ENCODE measurements at regions not wholly inside any gene's neighbourhood (a gene's known extent, or its start where the extent isn't known, plus 50 kb on each side); places are given as distances from the start of the nearest gene placed in this dataset.
"Not testable (repeated sequence)": the region's sequence is repeated elsewhere in the genome, so short reads cannot be mapped to it uniquely, and the experiment has no call there.

DNA sequence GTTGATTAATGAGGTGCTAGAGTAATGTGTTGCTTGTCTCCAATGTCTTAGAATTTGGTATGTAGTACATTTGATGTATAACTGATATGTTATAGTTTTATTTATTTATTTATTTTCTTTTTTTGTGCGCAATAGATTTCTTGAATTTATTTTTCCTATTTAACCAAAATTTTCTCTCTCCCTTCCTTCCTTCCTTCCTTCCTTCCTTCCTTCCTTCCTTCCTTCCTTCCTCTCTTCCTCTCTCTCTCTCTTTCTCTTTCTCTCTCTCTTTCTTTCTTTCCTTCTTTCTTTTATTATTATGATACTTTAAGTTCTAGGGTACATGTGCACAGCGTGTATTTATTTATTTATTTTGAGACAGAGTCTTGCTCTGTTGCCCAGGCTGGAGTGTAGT is 256.2 kb upstream of the TBL1XR1 start:
- ChIA-PET CTCF (no interaction called here), POLR2A (no interaction called here)
- no peak for ATAC-seq (ENCODE audit: poor library complexity)
- no peak overlapping the region for H3K4me3 ChIP-seq (ENCODE audit: low read length)
- DNase-seq, result no peak
- intact Hi-C loops (cut with DNase I, micrococcal nuclease), result no loop called here
- H3K36me3 ChIP-seq (ENCODE audit: insufficient read depth, low read length), result no peaks in the 10 kb centered on the region
- H3K9me3 ChIP-seq (ENCODE audit: control insufficient read depth in 1 of 2, insufficient read depth in 1 of 2, low read length in 2 of 2), result peaks cover 0 to 3% of the 10 kb centered on the region in 2 experiments
- no peak overlapping the region for H3K27ac Mint-ChIP-seq
- no peak overlapping the region for H3K4me3 Mint-ChIP-seq
- H3K9me3 Mint-ChIP-seq, result no peaks in the 10 kb centered on the region
- no peaks in the 10 kb centered on the region for H3K27me3 ChIP-seq (ENCODE audit: control insufficient read depth in 1 of 2, insufficient read depth in 2 of 2, low read length in 2 of 2)
- H3K36me3 Mint-ChIP-seq (ENCODE audit: low read depth), result no peaks in the 10 kb centered on the region
- no peak overlapping the region for H3K27ac ChIP-seq (ENCODE audit: low read depth in 1 of 2, low read length in 2 of 2)
- H3K4me1 Mint-ChIP-seq (ENCODE audit: low read depth), result peaks cover 12% of the 10 kb centered on the region
- H3K27me3 Mint-ChIP-seq, result no peaks in the 10 kb centered on the region
- peaks cover 13% of the 10 kb centered on the region for H3K4me1 ChIP-seq (ENCODE audit: insufficient read depth, low read length)
- TF ChIP-seq, protein P1, sequence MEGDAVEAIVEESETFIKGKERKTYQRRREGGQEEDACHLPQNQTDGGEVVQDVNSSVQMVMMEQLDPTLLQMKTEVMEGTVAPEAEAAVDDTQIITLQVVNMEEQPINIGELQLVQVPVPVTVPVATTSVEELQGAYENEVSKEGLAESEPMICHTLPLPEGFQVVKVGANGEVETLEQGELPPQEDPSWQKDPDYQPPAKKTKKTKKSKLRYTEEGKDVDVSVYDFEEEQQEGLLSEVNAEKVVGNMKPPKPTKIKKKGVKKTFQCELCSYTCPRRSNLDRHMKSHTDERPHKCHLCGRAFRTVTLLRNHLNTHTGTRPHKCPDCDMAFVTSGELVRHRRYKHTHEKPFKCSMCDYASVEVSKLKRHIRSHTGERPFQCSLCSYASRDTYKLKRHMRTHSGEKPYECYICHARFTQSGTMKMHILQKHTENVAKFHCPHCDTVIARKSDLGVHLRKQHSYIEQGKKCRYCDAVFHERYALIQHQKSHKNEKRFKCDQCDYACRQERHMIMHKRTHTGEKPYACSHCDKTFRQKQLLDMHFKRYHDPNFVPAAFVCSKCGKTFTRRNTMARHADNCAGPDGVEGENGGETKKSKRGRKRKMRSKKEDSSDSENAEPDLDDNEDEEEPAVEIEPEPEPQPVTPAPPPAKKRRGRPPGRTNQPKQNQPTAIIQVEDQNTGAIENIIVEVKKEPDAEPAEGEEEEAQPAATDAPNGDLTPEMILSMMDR (IDR thresholded peaks at IDR 0.05), result no peak

DNA sequence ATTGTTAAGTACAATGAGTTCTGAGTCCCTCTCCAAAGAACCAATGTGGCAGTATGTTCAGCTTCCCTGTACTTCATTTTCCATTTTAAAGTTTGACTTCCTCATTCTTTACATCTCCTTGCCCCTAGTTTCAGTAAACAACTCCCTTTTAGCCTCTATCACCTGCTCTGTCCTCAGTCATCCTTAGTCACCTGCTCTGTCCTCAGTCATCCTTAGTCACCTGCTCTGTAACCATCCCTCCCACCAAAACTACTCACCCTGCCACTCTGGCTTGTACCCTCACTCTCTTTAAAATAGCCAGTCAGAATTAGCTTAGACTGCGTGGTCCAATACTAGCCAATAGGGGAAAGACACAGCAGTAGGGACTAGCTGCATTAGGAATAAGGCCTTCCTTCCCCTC is 259.9 kb upstream of the TBL1XR1 start:
- H3K36me3 ChIP-seq (ENCODE audit: insufficient read depth, low read length); H3K27me3 Mint-ChIP-seq; intact Hi-C loops (cut with DNase I, micrococcal nuclease); POLR2A ChIA-PET; CTCF ChIA-PET; H3K4me1 ChIP-seq (ENCODE audit: insufficient read depth, low read length); H3K9me3 Mint-ChIP-seq; ATAC-seq (ENCODE audit: poor library complexity); H3K9me3 ChIP-seq (ENCODE audit: control insufficient read depth in 1 of 2, insufficient read depth in 1 of 2, low read length in 2 of 2); H3K4me1 Mint-ChIP-seq (ENCODE audit: low read depth); H3K27ac Mint-ChIP-seq; H3K36me3 Mint-ChIP-seq (ENCODE audit: low read depth); H3K4me3 Mint-ChIP-seq; H3K27ac ChIP-seq (ENCODE audit: low read depth in 1 of 2, low read length in 2 of 2); DNase-seq; H3K27me3 ChIP-seq (ENCODE audit: control insufficient read depth in 1 of 2, insufficient read depth in 2 of 2, low read length in 2 of 2); H3K4me3 ChIP-seq (ENCODE audit: low read length): not testable (repeated sequence)

DNA sequence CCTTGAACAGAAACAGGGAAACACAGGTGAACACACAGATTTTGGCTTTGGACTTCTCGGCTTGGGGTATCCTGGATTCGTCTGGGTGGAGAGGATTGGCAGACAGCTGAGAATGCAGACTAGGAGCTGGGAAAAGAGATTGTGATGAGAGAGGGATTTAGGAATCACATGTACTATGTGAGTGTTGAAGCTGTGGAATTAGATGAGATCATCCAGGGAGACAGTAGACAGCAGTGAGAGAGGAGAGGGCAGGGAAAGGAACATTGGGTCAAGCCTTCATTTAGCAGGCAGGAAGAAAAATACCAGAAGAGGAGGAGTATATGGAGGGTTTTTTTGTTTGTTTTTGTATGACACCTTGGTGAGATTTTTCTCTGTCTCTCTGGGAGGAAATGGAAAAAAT is 262.1 kb upstream of the TBL1XR1 start:
- no peaks in the 10 kb centered on the region for H3K4me1 ChIP-seq (ENCODE audit: insufficient read depth, low read length)
- H3K27ac Mint-ChIP-seq, result no peak overlapping the region
- no peak overlapping the region for H3K4me3 ChIP-seq (ENCODE audit: low read length)
- DNase-seq (no peak), ATAC-seq (ENCODE audit: poor library complexity) (no peak)
- peaks cover 8% of the 10 kb centered on the region for H3K4me1 Mint-ChIP-seq (ENCODE audit: low read depth)
- H3K4me3 Mint-ChIP-seq, result no peak overlapping the region
- POLR2A ChIA-PET, result no interaction called here
- H3K9me3 ChIP-seq (ENCODE audit: control insufficient read depth in 1 of 2, insufficient read depth in 1 of 2, low read length in 2 of 2), result no peaks in the 10 kb centered on the region
- H3K27me3 Mint-ChIP-seq, result no peaks in the 10 kb centered on the region
- TF ChIP-seq, protein P1 (IDR thresholded peaks at IDR 0.05), result no peak
- CTCF ChIA-PET, result no interaction called here
- H3K27ac ChIP-seq (ENCODE audit: low read depth in 1 of 2, low read length in 2 of 2), result no peak overlapping the region
- intact Hi-C loops (cut with DNase I, micrococcal nuclease), result no loop called here
- H3K36me3 Mint-ChIP-seq (ENCODE audit: low read depth), result no peaks in the 10 kb centered on the region
- H3K9me3 Mint-ChIP-seq, result no peaks in the 10 kb centered on the region
- H3K36me3 ChIP-seq (ENCODE audit: insufficient read depth, low read length), result no peaks in the 10 kb centered on the region
- no peaks in the 10 kb centered on the region for H3K27me3 ChIP-seq (ENCODE audit: control insufficient read depth in 1 of 2, insufficient read depth in 2 of 2, low read length in 2 of 2)

DNA sequence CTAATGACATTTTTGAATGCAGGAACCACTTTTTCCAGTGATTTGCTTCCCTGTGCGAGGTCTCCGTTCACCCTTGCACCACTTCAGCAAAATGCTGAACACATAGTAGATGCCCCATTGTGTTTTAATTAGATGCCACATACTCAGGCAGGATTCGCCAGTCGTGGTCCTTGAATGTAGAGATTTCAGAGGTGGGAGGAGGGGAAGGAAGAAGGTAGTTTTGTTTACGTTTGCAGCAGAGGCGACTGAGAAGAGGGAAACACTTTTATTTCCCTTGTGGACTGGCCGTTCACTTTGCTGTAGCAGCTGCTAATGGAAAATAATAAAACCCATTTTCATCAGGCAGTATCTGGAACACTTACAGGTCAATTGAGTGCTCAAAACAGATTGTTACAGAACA is 262.8 kb upstream of the TBL1XR1 start:
- Mint-ChIP-seq H3K9me3 (no peaks in the 10 kb centered on the region), H3K36me3 (ENCODE audit: low read depth) (no peaks in the 10 kb centered on the region), H3K27ac (no peak overlapping the region), H3K4me1 (ENCODE audit: low read depth) (peaks cover 9% of the 10 kb centered on the region), H3K27me3 (no peaks in the 10 kb centered on the region), H3K4me3 (no peak overlapping the region)
- Histone ChIP-seq H3K27ac (ENCODE audit: low read depth in 1 of 2, low read length in 2 of 2) (no peak overlapping the region), H3K9me3 (ENCODE audit: control insufficient read depth in 1 of 2, insufficient read depth in 1 of 2, low read length in 2 of 2) (no peaks in the 10 kb centered on the region), H3K27me3 (ENCODE audit: control insufficient read depth in 1 of 2, insufficient read depth in 2 of 2, low read length in 2 of 2) (no peaks in the 10 kb centered on the region), H3K36me3 (ENCODE audit: insufficient read depth, low read length) (no peaks in the 10 kb centered on the region), H3K4me3 (ENCODE audit: low read length) (no peak overlapping the region), H3K4me1 (ENCODE audit: insufficient read depth, low read length) (no peaks in the 10 kb centered on the region)
- TF ChIP-seq, protein P1 (IDR thresholded peaks at IDR 0.05), result no peak
- intact Hi-C loops (cut with DNase I, micrococcal nuclease), result no loop called here
- ChIA-PET POLR2A (no interaction called here), CTCF (no interaction called here)
- no peak for ATAC-seq (ENCODE audit: poor library complexity)
- DNase-seq, result no peak
